Duodenal mucosa (tissue), 2 donors: ENCODE measurements at regions not wholly inside any gene's neighbourhood (a gene's known extent, or its start where the extent isn't known, plus 50 kb on each side); places are given as distances from the start of the nearest gene placed in this dataset.
"Not testable (repeated sequence)": the region's sequence is repeated elsewhere in the genome, so short reads cannot be mapped to it uniquely, and the experiment has no call there.

ENCODE experiments used
- H3K27ac ChIP-seq: one replicate; pipeline ENCODE4 v1.7.0; 2013; ENCODE audit warnings: low read depth, low read length
- H3K27me3 ChIP-seq, 2 donors: one replicate each; pipeline ENCODE4 v1.7.0; 2013; ENCODE audit warnings: low read length in 2 of 2, control low read depth in 1 of 2; ENCODE audit not compliant: insufficient read depth in 2 of 2, control insufficient read depth in 1 of 2
- H3K36me3 ChIP-seq, 2 donors: one replicate each; pipeline ENCODE4 v1.7.0; 2013; ENCODE audit warnings: low read length in 2 of 2, control low read depth in 1 of 2; ENCODE audit not compliant: insufficient read depth in 2 of 2, control insufficient read depth in 1 of 2
- H3K4me1 ChIP-seq, 2 donors: one replicate each; pipeline ENCODE4 v1.7.0; 2013; ENCODE audit warnings: low read length in 2 of 2, control low read depth in 1 of 2; ENCODE audit not compliant: insufficient read depth in 2 of 2, control insufficient read depth in 1 of 2
- H3K4me3 ChIP-seq, 2 donors: one replicate each; pipeline ENCODE4 v1.7.0; 2013; ENCODE audit warnings: low read length in 2 of 2, low read depth in 1 of 2
- H3K9ac ChIP-seq, 2 donors: one replicate each; pipeline ENCODE4 v1.7.0; 2013; ENCODE audit warnings: low read length in 2 of 2, low read depth in 1 of 2
- H3K9me3 ChIP-seq, 2 donors: one replicate each; pipeline ENCODE4 v1.7.0; 2013; ENCODE audit warnings: low read length in 2 of 2, control low read depth in 1 of 2; ENCODE audit not compliant: control insufficient read depth in 1 of 2

DNA sequence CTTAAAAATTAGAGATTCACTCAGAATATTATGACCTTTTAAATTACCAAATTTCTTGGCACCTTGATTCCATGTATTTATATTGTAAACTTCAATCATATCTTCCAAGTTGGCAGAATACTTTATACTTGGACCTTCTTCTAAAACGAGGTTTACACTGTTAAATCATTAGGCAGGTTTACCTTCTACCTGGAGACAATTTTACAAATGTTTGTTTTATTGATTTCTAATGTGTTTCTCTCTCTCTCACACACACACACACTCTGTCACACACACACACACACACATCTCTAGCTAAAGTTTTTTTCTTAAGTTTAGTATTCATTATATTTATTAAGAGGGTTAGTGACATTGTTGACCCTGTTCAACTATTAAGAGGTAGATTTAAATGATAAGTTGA, 1155.6 kb downstream of the NSUN3 start:
- no peaks in the 10 kb centered on the region for H3K27me3 ChIP-seq
- H3K9me3 ChIP-seq: peaks cover 0 to 9% of the 10 kb centered on the region in 2 donors

DNA sequence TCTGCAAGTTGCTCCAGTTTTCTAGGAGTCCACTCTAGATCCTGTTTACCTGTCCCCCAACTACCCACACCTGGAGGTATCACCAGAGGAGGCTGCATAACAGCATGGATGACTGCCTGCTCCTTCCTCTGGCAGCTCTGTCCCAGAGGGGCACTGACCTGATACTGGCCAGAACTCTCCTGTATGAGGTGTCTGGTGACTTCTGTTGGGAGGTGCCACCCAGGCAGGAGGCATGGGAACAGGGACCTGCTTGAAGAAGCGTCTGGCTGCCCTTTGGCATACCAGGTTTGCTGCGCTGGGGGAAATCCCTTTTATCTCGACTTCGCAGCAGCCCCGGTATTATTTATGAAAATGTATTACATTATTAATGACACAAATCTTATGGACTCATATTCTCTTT, 1163.6 kb downstream of the NSUN3 start:
- Histone ChIP-seq H3K9me3 (no peaks in the 10 kb centered on the region), H3K4me1 (no peaks in the 10 kb centered on the region), H3K4me3 (no peak overlapping the region), H3K27me3 (no peaks in the 10 kb centered on the region), H3K9ac (no peak overlapping the region), H3K36me3 (no peaks in the 10 kb centered on the region), H3K27ac (no peak overlapping the region)

More for the DNA sequence above, 1155.6 kb downstream of the NSUN3 start:
- no peak overlapping the region for H3K4me3 ChIP-seq
- H3K36me3 ChIP-seq: no peaks in the 10 kb centered on the region
- H3K27ac ChIP-seq: no peak overlapping the region
- no peak overlapping the region for H3K9ac ChIP-seq
- no peaks in the 10 kb centered on the region for H3K4me1 ChIP-seq

DNA sequence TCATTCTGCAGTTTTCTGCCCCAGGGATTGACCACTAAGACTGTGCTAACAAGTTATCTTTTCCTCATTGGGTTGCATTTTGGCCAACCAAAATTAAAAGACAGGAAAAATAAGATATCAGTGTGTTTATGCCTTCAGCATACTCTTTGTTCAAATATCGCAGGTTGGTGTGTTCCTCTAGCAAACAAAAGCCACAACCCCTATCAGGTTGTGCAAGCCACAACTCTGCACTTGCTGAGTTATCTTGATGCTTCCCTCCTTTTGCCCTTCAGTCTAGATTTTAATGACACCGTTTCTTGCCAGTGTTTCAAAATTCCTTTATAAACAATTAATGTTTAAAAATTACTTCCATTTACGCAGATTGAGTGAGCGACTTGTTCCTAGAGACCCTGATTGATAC, 1164.2 kb downstream of the NSUN3 start:
- Histone ChIP-seq H3K27me3 (no peaks in the 10 kb centered on the region), H3K4me1 (no peaks in the 10 kb centered on the region), H3K9me3 (no peaks in the 10 kb centered on the region)

GRCh38 chr3:95228416-95228815, 1165.6 kb downstream of the NSUN3 start:
- H3K27ac ChIP-seq: no peak overlapping the region
- H3K9me3 ChIP-seq: no peaks in the 10 kb centered on the region
- no peaks in the 10 kb centered on the region for H3K4me1 ChIP-seq
- H3K4me3 ChIP-seq: no peak overlapping the region
- H3K27me3 ChIP-seq: no peaks in the 10 kb centered on the region
- no peak overlapping the region for H3K9ac ChIP-seq
- H3K36me3 ChIP-seq: no peaks in the 10 kb centered on the region

More for the DNA sequence above, 1164.2 kb downstream of the NSUN3 start:
- Histone ChIP-seq H3K9ac (no peak overlapping the region), H3K4me3 (no peak overlapping the region), H3K27ac (no peak overlapping the region), H3K36me3 (no peaks in the 10 kb centered on the region)

DNA sequence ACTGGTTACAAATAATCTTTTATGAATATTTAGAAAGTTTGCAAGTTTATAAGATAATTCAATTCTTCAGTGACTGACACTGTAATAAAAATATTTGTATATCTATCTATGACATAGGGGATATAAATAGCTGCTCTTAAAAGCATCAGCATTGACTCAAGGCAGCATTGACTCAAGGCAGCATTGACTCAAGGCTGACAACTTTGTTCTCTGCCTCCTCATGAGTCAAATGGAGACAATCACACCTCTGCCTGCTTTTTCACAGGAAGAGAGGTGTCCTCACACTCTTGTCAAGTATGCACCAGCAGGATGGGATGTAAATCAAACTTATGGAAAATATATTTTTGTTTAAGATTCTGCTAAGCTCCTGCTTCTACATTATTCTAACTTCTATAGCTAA, 1173.1 kb downstream of the NSUN3 start:
- Histone ChIP-seq H3K27me3 (no peaks in the 10 kb centered on the region), H3K27ac (no peak overlapping the region), H3K9ac (no peak overlapping the region), H3K9me3 (no peaks in the 10 kb centered on the region), H3K4me1 (no peaks in the 10 kb centered on the region), H3K4me3 (no peak overlapping the region), H3K36me3 (no peaks in the 10 kb centered on the region)

DNA sequence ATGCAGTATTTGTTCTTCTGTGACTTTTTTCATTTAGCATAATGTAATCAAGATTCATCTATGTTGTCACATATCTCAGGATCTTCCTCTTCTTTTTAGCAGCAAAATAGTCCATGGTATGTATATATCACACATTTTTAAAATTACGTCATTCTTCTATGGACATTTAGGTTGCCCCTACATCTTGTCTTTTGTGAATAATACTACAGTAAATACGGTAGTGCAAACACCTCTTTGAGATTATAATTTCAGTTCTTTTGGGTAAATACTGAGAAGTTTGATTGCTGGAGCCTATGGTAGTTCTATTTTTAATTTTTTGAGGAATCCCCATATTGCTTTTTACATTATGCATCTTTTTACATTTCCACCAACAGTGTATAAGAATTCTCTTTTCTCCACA, 1174.9 kb downstream of the NSUN3 start:
- Histone ChIP-seq H3K27ac (no peak overlapping the region), H3K36me3 (no peaks in the 10 kb centered on the region), H3K27me3 (no peaks in the 10 kb centered on the region), H3K9me3 (no peaks in the 10 kb centered on the region), H3K4me1 (no peaks in the 10 kb centered on the region), H3K4me3 (no peak overlapping the region), H3K9ac (no peak overlapping the region)

DNA sequence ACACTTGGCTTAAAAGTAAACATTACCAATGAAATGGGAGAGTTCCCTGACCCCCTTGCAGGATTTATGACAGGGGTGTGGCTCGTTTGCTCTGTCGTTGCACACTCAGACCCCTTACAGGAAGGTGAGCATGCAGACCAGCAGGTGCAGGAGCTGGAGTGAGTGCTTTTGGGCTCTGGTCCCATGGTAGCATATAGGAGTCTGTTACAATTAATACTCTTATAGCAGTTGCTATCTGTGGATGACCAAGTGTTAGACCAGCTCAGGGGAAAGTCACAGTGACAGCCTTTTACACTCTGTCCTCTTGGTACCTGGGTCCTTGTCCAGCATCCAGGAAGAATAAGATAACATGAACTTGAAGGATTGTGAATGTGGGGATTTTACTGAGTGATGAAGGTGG, 1177.5 kb downstream of the NSUN3 start:
- no peaks in the 10 kb centered on the region for H3K27me3 ChIP-seq
- H3K9ac ChIP-seq: no peak overlapping the region
- H3K27ac ChIP-seq: no peak overlapping the region
- no peaks in the 10 kb centered on the region for H3K36me3 ChIP-seq
- no peak overlapping the region for H3K4me3 ChIP-seq
- H3K9me3 ChIP-seq: no peaks in the 10 kb centered on the region
- H3K4me1 ChIP-seq: no peaks in the 10 kb centered on the region

- not testable (repeated sequence) for H3K4me3 ChIP-seq, H3K4me1 ChIP-seq, H3K9me3 ChIP-seq
These were observed 1178.4 kb downstream of the NSUN3 start for GRCh38 chr3:95241256-95241655.

DNA sequence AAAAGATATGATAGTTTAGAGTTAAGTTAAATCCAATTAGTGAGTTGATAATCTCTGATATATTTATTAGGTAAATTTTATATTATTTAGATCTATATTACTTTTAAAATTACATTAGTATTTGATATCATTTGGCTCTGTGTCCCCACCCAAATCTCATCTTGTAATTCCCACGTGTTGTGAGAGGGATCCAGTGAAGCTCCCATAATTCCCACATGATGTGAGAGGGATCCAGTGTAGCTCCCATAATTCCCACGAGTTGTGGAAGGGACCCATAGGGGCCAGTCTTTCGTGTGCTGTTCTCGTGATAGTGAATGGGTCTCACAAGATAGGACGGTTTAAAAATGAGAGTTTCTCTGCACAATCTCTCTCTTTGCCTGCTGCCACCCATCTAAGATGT, 1183.6 kb downstream of the NSUN3 start:
- Histone ChIP-seq H3K27ac (no peak overlapping the region), H3K9me3 (no peaks in the 10 kb centered on the region), H3K4me3 (no peak overlapping the region), H3K4me1 (no peaks in the 10 kb centered on the region), H3K9ac (no peak overlapping the region), H3K27me3 (no peaks in the 10 kb centered on the region), H3K36me3 (no peaks in the 10 kb centered on the region)

More at GRCh38 chr3:95241256-95241655, 1178.4 kb downstream of the NSUN3 start:
- not testable (repeated sequence) for H3K36me3 ChIP-seq, H3K9ac ChIP-seq, H3K27ac ChIP-seq, H3K27me3 ChIP-seq

- Histone ChIP-seq H3K27ac (no peak overlapping the region), H3K4me1 (no peaks in the 10 kb centered on the region), H3K27me3 (no peaks in the 10 kb centered on the region), H3K9me3 (no peaks in the 10 kb centered on the region), H3K4me3 (no peak overlapping the region), H3K9ac (no peak overlapping the region), H3K36me3 (no peaks in the 10 kb centered on the region)
These were observed 1191.2 kb downstream of the NSUN3 start for GRCh38 chr3:95254061-95254460.

DNA sequence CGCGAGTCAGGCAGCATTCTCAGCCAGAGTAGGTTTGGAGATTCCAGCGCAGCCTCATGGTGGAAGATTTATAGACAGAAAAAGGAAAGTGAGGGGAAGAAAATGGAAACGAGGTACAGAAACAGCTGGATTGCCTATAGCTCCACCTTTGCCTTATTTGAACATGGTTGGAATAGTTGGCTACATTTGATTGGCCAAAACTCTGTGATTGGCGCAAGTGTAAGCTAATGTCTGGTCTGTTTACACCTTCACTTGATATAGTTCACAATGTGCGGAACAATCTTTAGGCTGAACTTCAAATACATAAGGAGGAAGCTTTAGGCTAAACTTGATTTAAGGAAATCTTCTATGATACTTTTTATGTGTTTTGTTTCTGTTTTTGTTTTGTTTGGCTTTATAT, 1191.9 kb downstream of the NSUN3 start:
- Histone ChIP-seq H3K4me1 (no peaks in the 10 kb centered on the region), H3K9me3 (no peaks in the 10 kb centered on the region), H3K27ac (no peak overlapping the region), H3K9ac (no peak overlapping the region), H3K27me3 (no peaks in the 10 kb centered on the region), H3K36me3 (no peaks in the 10 kb centered on the region), H3K4me3 (no peak overlapping the region)
